HepG2 (cell line): ENCODE measurements at regions not wholly inside any gene's neighbourhood (a gene's known extent, or its start where the extent isn't known, plus 50 kb on each side); places are given as distances from the start of the nearest gene placed in this dataset.

Experiments
- ATAC-seq: fragments of 200-7000 bp; cut with Tn5 transposase; 3 replicates; pipeline ENCODE4 v1.9.1; 2020; ENCODE audit warnings: mild to moderate bottlenecking, moderate library complexity
- BruUV-seq: library from RNA; stranded (reverse); fragments of 400-500 nt; replicated peaks from 2 replicates; lab custom pipeline; 2021; lab: Mats Ljungman, UMichigan
- CTCF ChIA-PET: fragments of 300-600 bp; formaldehyde crosslinking; extraction: SDS; loops from one replicate; lab custom pipeline; 2021; ENCODE audit warnings: low total read pairs, inconsistent platforms, low intra/inter-chr PET ratio; lab: Yijun Ruan, JAX
- POLR2A ChIA-PET: fragments of 350-600 bp; sonication (Branson Sonifier 250); formaldehyde crosslinking; loops from one replicate; lab custom pipeline; 2020; ENCODE audit warnings: antibody characterized with exemption, inconsistent platforms; lab: Yijun Ruan, JAX
- DNase-seq: peaks from one replicate; pipeline ENCODE4 v3.0.0-alpha.2; 2015; ENCODE audit warnings: low spot score
- FAIRE-seq: peaks from 3 replicates; lab custom pipeline; 2011; peaks lifted over from hg19 to GRCh38; lab: Jason Lieb, UNC
- H2AFZ ChIP-seq: one replicate; pipeline ENCODE4 v1.6.1; 2011; ENCODE audit warnings: low read length, inconsistent platforms
- H3K27ac ChIP-seq: fragments of 300-600 bp; 3 replicates; pipeline ENCODE4 v1.8.0; 2011; ENCODE audit warnings: mixed run types, mild to moderate bottlenecking, mixed read lengths, low read length, inconsistent platforms; ENCODE audit not compliant: insufficient read depth; ENCODE audit errors: extremely low read length
- H3K27me3 ChIP-seq, 2 experiments: fragments of 200-600 bp in 1 of 2; 2 replicates in 1 of 2; 3 replicates in 1 of 2; pipeline versions ENCODE4 v1.6.0 to v1.8.0; 2011; ENCODE audit warnings: low read length in 2 of 2, mild to moderate bottlenecking in 2 of 2, moderate library complexity in 2 of 2, inconsistent platforms in 1 of 2; ENCODE audit not compliant: insufficient read depth in 2 of 2, control insufficient read depth in 1 of 2
- H3K36me3 ChIP-seq, 2 experiments: fragments of 200-600 bp in 1 of 2; replicated peaks in 1 of 2; 2 replicates in 1 of 2; 3 replicates in 1 of 2; pipeline versions ENCODE4 v1.5.1 to v1.8.0; 2011; ENCODE audit warnings: low read length in 2 of 2, inconsistent platforms in 1 of 2; ENCODE audit not compliant: insufficient read depth in 2 of 2, control insufficient read depth in 1 of 2
- H3K4me1 ChIP-seq: 2 replicates; pipeline ENCODE4 v1.5.1; 2012; ENCODE audit warnings: low read length, inconsistent platforms; ENCODE audit not compliant: insufficient read depth
- H3K4me2 ChIP-seq: 2 replicates; pipeline ENCODE4 v1.6.0; 2011; ENCODE audit warnings: low read depth, low read length, inconsistent platforms
- H3K4me3 ChIP-seq, 3 experiments: fragments of 200-600 bp in 1 of 3; sonication (generic), shearing (Covaris generic) in 1 of 3; replicated peaks in 1 of 3; 2 replicates each; pipeline ENCODE4 v1.5.1; 2011 to 2016; ENCODE audit warnings: low read length in 3 of 3, inconsistent platforms in 2 of 3, low read depth in 2 of 3, mild to moderate bottlenecking in 2 of 3, control low read depth in 1 of 3, mixed read lengths in 1 of 3; ENCODE audit not compliant: insufficient read depth in 1 of 3
- H3K79me2 ChIP-seq: one replicate; pipeline ENCODE4 v1.6.1; 2011; ENCODE audit warnings: low read length, inconsistent platforms; ENCODE audit not compliant: insufficient read depth
- H3K9ac ChIP-seq: 2 replicates; pipeline ENCODE4 v1.6.0; 2011; ENCODE audit warnings: mild to moderate bottlenecking, low read depth, low read length, inconsistent platforms; ENCODE audit not compliant: insufficient read depth
- H3K9me3 ChIP-seq: 2 replicates; pipeline ENCODE4 v1.5.1; 2012; ENCODE audit warnings: mild to moderate bottlenecking, low read length
- H4K20me1 ChIP-seq: 2 replicates; pipeline ENCODE4 v1.6.0; 2011; ENCODE audit warnings: inconsistent platforms, mild to moderate bottlenecking, low read length, moderate library complexity; ENCODE audit not compliant: insufficient read depth
- CERS6 ChIP-seq: sonication (generic); formaldehyde crosslinking; IDR thresholded peaks from 2 replicates; pipeline ENCODE4 v1.5.0; 2020; ENCODE audit warnings: missing genetic modification reagents
- DNMT1 ChIP-seq: sonication (generic); formaldehyde crosslinking; IDR thresholded peaks from 2 replicates; pipeline ENCODE4 v1.5.1; 2020; ENCODE audit warnings: mild to moderate bottlenecking, missing genetic modification reagents
- ELK4 ChIP-seq: sonication (generic); formaldehyde crosslinking; IDR thresholded peaks from 2 replicates; pipeline ENCODE4 v1.9.0; 2021; ENCODE audit warnings: missing genetic modification reagents, borderline replicate concordance
- IKZF5 ChIP-seq: IDR thresholded peaks from 2 replicates; pipeline ENCODE4 v1.6.1; 2018; ENCODE audit warnings: missing genetic modification reagents, mild to moderate bottlenecking, missing compliant biosample characterization
- IRF9 ChIP-seq: sonication (generic); formaldehyde crosslinking; IDR thresholded peaks from 2 replicates; pipeline ENCODE4 v1.8.0; 2022; ENCODE audit warnings: missing genetic modification reagents, mild to moderate bottlenecking, borderline replicate concordance
- KDM2A ChIP-seq: sonication (generic); formaldehyde crosslinking; IDR thresholded peaks from 2 replicates; pipeline ENCODE4 v1.4.0; 2020; ENCODE audit warnings: low read depth, missing genetic modification reagents, borderline replicate concordance
- LCORL ChIP-seq, 2 experiments: fragments of 450-650 bp in 1 of 2; sonication (generic) in 1 of 2; formaldehyde crosslinking in 1 of 2; IDR thresholded peaks; 2 replicates each; pipeline versions ENCODE4 v1.5.0 to v1.6.1; 2017 to 2020; ENCODE audit warnings: antibody characterized with exemption in 1 of 2, missing genetic modification reagents in 1 of 2
- SCMH1 ChIP-seq: sonication (generic); formaldehyde crosslinking; IDR thresholded peaks from 2 replicates; pipeline ENCODE4 v1.9.0; 2021; ENCODE audit warnings: missing genetic modification reagents, mild to moderate bottlenecking, borderline replicate concordance
- SIN3A ChIP-seq: IDR thresholded peaks from 2 replicates; pipeline ENCODE4 v1.6.1; 2011; ENCODE audit warnings: low read depth, mild to moderate bottlenecking, control low read depth, low read length, borderline replicate concordance
- SNAPC5 ChIP-seq: sonication (generic); formaldehyde crosslinking; IDR thresholded peaks from 2 replicates; pipeline ENCODE4 v1.8.1; 2023; ENCODE audit warnings: mild to moderate bottlenecking, missing genetic modification reagents, borderline replicate concordance
- ZNF24 ChIP-seq: fragments of 450-650 bp; IDR thresholded peaks from 2 replicates; pipeline ENCODE4 v1.6.1; 2017; ENCODE audit warnings: antibody characterized with exemption, mild to moderate bottlenecking
- ZNF468 ChIP-seq: sonication (generic); formaldehyde crosslinking; IDR thresholded peaks from 2 replicates; pipeline ENCODE4 v1.8.0; 2022; ENCODE audit warnings: mild to moderate bottlenecking, moderate library complexity, missing genetic modification reagents
- ZNF510 ChIP-seq: sonication (generic); formaldehyde crosslinking; IDR thresholded peaks from 2 replicates; pipeline ENCODE4 v1.4.0; 2020; ENCODE audit warnings: low read depth, mild to moderate bottlenecking, missing genetic modification reagents
- ZNF761 ChIP-seq: sonication (generic); formaldehyde crosslinking; conservative IDR thresholded peaks from 2 replicates; pipeline ENCODE4 v1.4.0; 2020; ENCODE audit warnings: mild to moderate bottlenecking, missing genetic modification reagents
- ZNF790 ChIP-seq: sonication (generic); formaldehyde crosslinking; IDR thresholded peaks from 2 replicates; pipeline ENCODE4 v1.8.0; 2022; ENCODE audit warnings: missing genetic modification reagents, mild to moderate bottlenecking, borderline replicate concordance
- WGBS: methylation state at CpG from one replicate; pipeline ENCODE4 v1.1.6; 2017; ENCODE audit warnings: low lambda C conversion rate; 5-methylcytosine and 5-hydroxymethylcytosine counted together
- in situ Hi-C: cut with HindIII; loops from 2 replicates; pipeline ENCODE4 v1.10.0; 2017; ENCODE audit warnings: low pct_unique_long_range_greater_than_20kb; ENCODE audit not compliant: extremely low pct_ligation_motif_present
- intact Hi-C: fragments of 100-400 bp; cut with micrococcal nuclease; formaldehyde crosslinking; loops from one replicate; pipeline ENCODE4 v1.10.0; 2022; ENCODE audit not compliant: unreplicated experiment

- ChIA-PET CTCF (no interaction called here), POLR2A (no interaction called here)
- TF ChIP-seq DNMT1 (CRISPR knock-in tag) (no peak), LCORL (IDR thresholded peaks at IDR 0.05) (peak; percentile 67), LCORL (CRISPR knock-in tag; IDR thresholded peaks at IDR 0.05) (no peak)
- Histone ChIP-seq H3K9me3 (no peaks in the 10 kb centered on the region), H3K36me3 (no peaks in the 10 kb centered on the region), H2AFZ (no peak overlapping the region), H3K27me3 (no peaks in the 10 kb centered on the region), H3K27ac (no peak overlapping the region), H3K4me1 (no peaks in the 10 kb centered on the region), H3K4me2 (no peak overlapping the region), H3K9ac (no peak overlapping the region), H4K20me1 (no peaks in the 10 kb centered on the region), H3K79me2 (no peaks in the 10 kb centered on the region), H3K4me3 (no peak overlapping the region)
- DNase-seq (no peak), FAIRE-seq (no peak), ATAC-seq (no peak)
- no TSS peak for BruUV-seq
- 20% methylated on average over 2 of the region's 2 CpGs for WGBS
- in situ Hi-C loops, result no loop called here
- intact Hi-C loops, result no loop called here
These were observed 217.4 kb upstream of the EYS start for GRCh38 chr6:65924411-65924810.

- no peak for FAIRE-seq
- TF ChIP-seq ZNF468 (CRISPR knock-in tag) (no peak), SNAPC5 (CRISPR knock-in tag) (no peak), KDM2A (CRISPR knock-in tag) (no peak), IRF9 (no peak), ZNF24 (no peak), ZNF790 (CRISPR knock-in tag) (no peak), SCMH1 (CRISPR knock-in tag) (no peak), ZNF761 (CRISPR knock-in tag) (no peak), ELK4 (no peak), CERS6 (CRISPR knock-in tag) (no peak), SIN3A (no peak), IKZF5 (CRISPR knock-in tag) (no peak), ZNF510 (CRISPR knock-in tag) (no peak)
These were observed 215.0 kb upstream of the EYS start for GRCh38 chr6:65922049-65922448.

More at GRCh38 chr6:65922049-65922448, 215.0 kb upstream of the EYS start:
- no peaks in the 10 kb centered on the region for H3K36me3 ChIP-seq
- DNase-seq (no peak), ATAC-seq (no peak)
- H3K4me2 ChIP-seq, result no peak overlapping the region
- BruUV-seq, result no TSS peak
- ChIA-PET CTCF (no interaction called here), POLR2A (no interaction called here)
- in situ Hi-C loops, result no loop called here
- no peaks in the 10 kb centered on the region for H3K27me3 ChIP-seq
- no peaks in the 10 kb centered on the region for H4K20me1 ChIP-seq
- H3K9ac ChIP-seq, result no peak overlapping the region
- no peak overlapping the region for H3K27ac ChIP-seq
- H3K9me3 ChIP-seq, result no peaks in the 10 kb centered on the region
- H3K4me3 ChIP-seq, result no peak overlapping the region
- intact Hi-C loops, result no loop called here
- no peaks in the 10 kb centered on the region for H3K4me1 ChIP-seq
- no peak overlapping the region for H2AFZ ChIP-seq
- H3K79me2 ChIP-seq, result no peaks in the 10 kb centered on the region
